Skin epidermis (tissue), 12 donors: ENCODE measurements at regions not wholly inside any gene's neighbourhood (a gene's known extent, or its start where the extent isn't known, plus 50 kb on each side); places are given as distances from the start of the nearest gene placed in this dataset.
"Not testable (repeated sequence)": the region's sequence is repeated elsewhere in the genome, so short reads cannot be mapped to it uniquely, and the experiment has no call there.

Source experiments
- H3K27ac ChIP-seq, 21 experiments: fragments of 200-600 bp; sonication (generic) in 11 of 21; one replicate each; pipeline ENCODE4 v1.5.0; 2020; ENCODE audit warnings: mild to moderate bottlenecking in 3 of 21, inconsistent platforms in 2 of 21, moderate library complexity in 2 of 21
- H3K4me3 ChIP-seq, 7 experiments: fragments of 200-600 bp; sonication (generic) in 2 of 7; one replicate each; pipeline ENCODE4 v1.5.0; 2020; ENCODE audit warnings: inconsistent platforms in 2 of 7, mild to moderate bottlenecking in 2 of 7, moderate library complexity in 1 of 7

GRCh38 chrX:27163236-27163635 lies 299.9 kb downstream of the PPP4R3C start:
- Histone ChIP-seq H3K27ac (no peak overlapping the region), H3K4me3 (no peak overlapping the region)

- Histone ChIP-seq H3K4me3 (no peak overlapping the region), H3K27ac (no peak overlapping the region)
These were observed 300.6 kb downstream of the PPP4R3C start for GRCh38 chrX:27162496-27162895.

- H3K27ac ChIP-seq, H3K4me3 ChIP-seq: not testable (repeated sequence)
These were observed 306.2 kb downstream of the PPP4R3C start for GRCh38 chrX:27156921-27157320.

- Histone ChIP-seq H3K4me3 (no peak overlapping the region), H3K27ac (no peak overlapping the region)
These were observed 326.8 kb downstream of the PPP4R3C start for GRCh38 chrX:27136325-27136724.

- H3K4me3 ChIP-seq: no peak overlapping the region
- no peak overlapping the region for H3K27ac ChIP-seq
These were observed 330.3 kb downstream of the PPP4R3C start for GRCh38 chrX:27132862-27133261.

- H3K4me3 ChIP-seq, H3K27ac ChIP-seq: not testable (repeated sequence)
These were observed 376.0 kb downstream of the PPP4R3C start for GRCh38 chrX:27087176-27087575.

- no peak overlapping the region for H3K4me3 ChIP-seq
- H3K27ac ChIP-seq: no peak overlapping the region
These were observed 376.9 kb downstream of the PPP4R3C start for GRCh38 chrX:27086237-27086636.

GRCh38 chrX:27085346-27085745 lies 377.8 kb downstream of the PPP4R3C start:
- Histone ChIP-seq H3K27ac (no peak overlapping the region), H3K4me3 (no peak overlapping the region)

GRCh38 chrX:27078371-27078770 lies 384.8 kb downstream of the PPP4R3C start:
- Histone ChIP-seq H3K27ac (no peak overlapping the region), H3K4me3 (no peak overlapping the region)

GRCh38 chrX:27057883-27058282 lies 405.3 kb downstream of the PPP4R3C start:
- H3K4me3 ChIP-seq: no peak overlapping the region
- no peak overlapping the region for H3K27ac ChIP-seq

- Histone ChIP-seq H3K27ac (no peak overlapping the region), H3K4me3 (no peak overlapping the region)
These were observed 423.8 kb downstream of the PPP4R3C start for GRCh38 chrX:27039332-27039731.

- Histone ChIP-seq H3K27ac (no peak overlapping the region), H3K4me3 (no peak overlapping the region)
These were observed 454.7 kb downstream of the PPP4R3C start for GRCh38 chrX:27008486-27008885.

GRCh38 chrX:26999634-27000033 lies 463.5 kb downstream of the PPP4R3C start:
- no peak overlapping the region for H3K4me3 ChIP-seq
- H3K27ac ChIP-seq: no peak overlapping the region

- H3K4me3 ChIP-seq: no peak overlapping the region
- H3K27ac ChIP-seq: no peak overlapping the region
These were observed 504.9 kb downstream of the PPP4R3C start for GRCh38 chrX:26958261-26958660.

GRCh38 chrX:26954029-26954428 lies 509.1 kb downstream of the PPP4R3C start:
- no peak overlapping the region for H3K27ac ChIP-seq
- no peak overlapping the region for H3K4me3 ChIP-seq

GRCh38 chrX:26952213-26952612 lies 510.9 kb downstream of the PPP4R3C start:
- no peak overlapping the region for H3K27ac ChIP-seq
- no peak overlapping the region for H3K4me3 ChIP-seq

GRCh38 chrX:26927419-26927818 lies 535.7 kb downstream of the PPP4R3C start:
- no peak overlapping the region for H3K4me3 ChIP-seq
- no peak overlapping the region for H3K27ac ChIP-seq

- H3K4me3 ChIP-seq: no peak overlapping the region
- H3K27ac ChIP-seq: no peak overlapping the region
These were observed 538.1 kb downstream of the PPP4R3C start for GRCh38 chrX:26925088-26925487.

- H3K27ac ChIP-seq: no peak overlapping the region
- no peak overlapping the region for H3K4me3 ChIP-seq
These were observed 540.9 kb downstream of the PPP4R3C start for GRCh38 chrX:26922278-26922677.

GRCh38 chrX:26918631-26919030 lies 544.5 kb downstream of the PPP4R3C start:
- H3K4me3 ChIP-seq: no peak overlapping the region
- no peak overlapping the region for H3K27ac ChIP-seq

GRCh38 chrX:26916991-26917390 lies 546.1 kb downstream of the PPP4R3C start:
- no peak overlapping the region for H3K27ac ChIP-seq

GRCh38 chrX:26915064-26915463 lies 548.1 kb downstream of the PPP4R3C start:
- no peak overlapping the region for H3K27ac ChIP-seq

More at GRCh38 chrX:26916991-26917390, 546.1 kb downstream of the PPP4R3C start:
- no peak overlapping the region for H3K4me3 ChIP-seq

GRCh38 chrX:26914232-26914631 lies 548.9 kb downstream of the PPP4R3C start:
- no peak overlapping the region for H3K4me3 ChIP-seq
- no peak overlapping the region for H3K27ac ChIP-seq

More at GRCh38 chrX:26915064-26915463, 548.1 kb downstream of the PPP4R3C start:
- H3K4me3 ChIP-seq: no peak overlapping the region
